ENCODE measurements at regions not wholly inside any gene's neighbourhood (a gene's known extent, or its start where the extent isn't known, plus 50 kb on each side); places are given as distances from the start of the nearest gene placed in this dataset.

GRCh38 chr5:57676222-57677098, 193.8 kb upstream of the ACTBL2 start:
- Histone ChIP-seq H3K9me3 (ENCODE audit: low read length) (no peaks in the 10 kb centered on the region), H3K9ac (ENCODE audit: low read length) (no peak overlapping the region), H3K4me3 (ENCODE audit: low read depth, low read length, poor library complexity, severe bottlenecking) (no peak overlapping the region), H3K4me1 (ENCODE audit: insufficient read depth, low read length, severe bottlenecking) (no peaks in the 10 kb centered on the region), H3K27me3 (ENCODE audit: insufficient read depth, low read length) (no peaks in the 10 kb centered on the region), H3K36me3 (ENCODE audit: insufficient read depth, low read length) (no peaks in the 10 kb centered on the region), H3K79me2 (ENCODE audit: insufficient read depth, low read length) (no peaks in the 10 kb centered on the region), H3K9me2 (ENCODE audit: low read depth, low read length) (no peaks in the 10 kb centered on the region), H4K20me1 (ENCODE audit: insufficient read depth, low read length) (no peaks in the 10 kb centered on the region), H3K4me2 (ENCODE audit: low read length) (no peak overlapping the region), H3F3A (ENCODE audit: insufficient read depth, low read length) (no peaks in the 10 kb centered on the region), H3K27ac (ENCODE audit: low read depth, low read length, poor library complexity, severe bottlenecking) (no peak overlapping the region), H2AFZ (ENCODE audit: low read length) (no peak overlapping the region)
- TF ChIP-seq CTCF (IDR thresholded peaks at IDR 0.05; ENCODE audit: low read length) = no peak
- TF ChIP-seq EZH2 (IDR thresholded peaks at IDR 0.05; ENCODE audit: borderline replicate concordance, low read length) = no peak

GRCh38 chr5:57675236-57675635, 192.6 kb upstream of the ACTBL2 start:
- Histone ChIP-seq H3K36me3 (ENCODE audit: insufficient read depth, low read length) (no peaks in the 10 kb centered on the region), H3K9me3 (ENCODE audit: low read length) (no peaks in the 10 kb centered on the region), H3K27ac (ENCODE audit: low read depth, low read length, poor library complexity, severe bottlenecking) (no peak overlapping the region), H3K4me3 (ENCODE audit: low read depth, low read length, poor library complexity, severe bottlenecking) (no peak overlapping the region), H3K9me2 (ENCODE audit: low read depth, low read length) (no peaks in the 10 kb centered on the region), H2AFZ (ENCODE audit: low read length) (no peak overlapping the region), H4K20me1 (ENCODE audit: insufficient read depth, low read length) (no peaks in the 10 kb centered on the region), H3K27me3 (ENCODE audit: insufficient read depth, low read length) (no peaks in the 10 kb centered on the region), H3K4me2 (ENCODE audit: low read length) (no peak overlapping the region), H3F3A (ENCODE audit: insufficient read depth, low read length) (no peaks in the 10 kb centered on the region), H3K79me2 (ENCODE audit: insufficient read depth, low read length) (no peaks in the 10 kb centered on the region), H3K4me1 (ENCODE audit: insufficient read depth, low read length, severe bottlenecking) (no peaks in the 10 kb centered on the region), H3K9ac (ENCODE audit: low read length) (no peak overlapping the region)
- TF ChIP-seq CTCF (IDR thresholded peaks at IDR 0.05; ENCODE audit: low read length) (no peak), EZH2 (IDR thresholded peaks at IDR 0.05; ENCODE audit: borderline replicate concordance, low read length) (no peak)

DNA sequence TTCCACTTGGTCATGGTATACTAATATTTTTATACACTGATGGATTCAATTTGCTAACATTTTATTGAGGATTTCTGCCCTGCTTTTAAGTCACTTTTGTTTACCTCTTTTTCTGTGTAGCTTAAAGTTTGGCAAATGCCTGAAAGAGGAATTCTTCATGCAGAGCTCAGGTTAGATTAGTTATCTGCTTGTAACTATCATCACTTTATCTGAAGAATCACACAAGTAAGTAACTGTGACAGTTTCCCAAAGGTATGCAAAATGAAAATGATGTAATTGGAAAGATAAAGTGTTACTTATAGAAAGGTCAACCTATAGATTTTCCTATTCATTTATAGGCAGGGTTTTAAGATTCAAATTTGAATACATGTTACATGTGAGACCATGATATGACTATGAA, 188.8 kb upstream of the ACTBL2 start:
- Histone ChIP-seq H3K4me3 (ENCODE audit: low read depth, low read length, poor library complexity, severe bottlenecking) (no peak overlapping the region), H3K79me2 (ENCODE audit: insufficient read depth, low read length) (no peaks in the 10 kb centered on the region), H3K9me3 (ENCODE audit: low read length) (no peaks in the 10 kb centered on the region), H4K20me1 (ENCODE audit: insufficient read depth, low read length) (no peaks in the 10 kb centered on the region), H3K27ac (ENCODE audit: low read depth, low read length, poor library complexity, severe bottlenecking) (no peak overlapping the region), H3F3A (ENCODE audit: insufficient read depth, low read length) (no peaks in the 10 kb centered on the region), H3K36me3 (ENCODE audit: insufficient read depth, low read length) (no peaks in the 10 kb centered on the region), H2AFZ (ENCODE audit: low read length) (no peak overlapping the region), H3K4me2 (ENCODE audit: low read length) (no peak overlapping the region), H3K4me1 (ENCODE audit: insufficient read depth, low read length, severe bottlenecking) (no peaks in the 10 kb centered on the region), H3K27me3 (ENCODE audit: insufficient read depth, low read length) (no peaks in the 10 kb centered on the region), H3K9me2 (ENCODE audit: low read depth, low read length) (no peaks in the 10 kb centered on the region), H3K9ac (ENCODE audit: low read length) (no peak overlapping the region)
- TF ChIP-seq CTCF (IDR thresholded peaks at IDR 0.05; ENCODE audit: low read length) = no peak
- no peak for TF ChIP-seq EZH2 (IDR thresholded peaks at IDR 0.05; ENCODE audit: borderline replicate concordance, low read length)
